Left lung (tissue), 4 donors: ENCODE measurements at regions not wholly inside any gene's neighbourhood (a gene's known extent, or its start where the extent isn't known, plus 50 kb on each side); places are given as distances from the start of the nearest gene placed in this dataset.

Experiments
- ATAC-seq: fragments of 200-7000 bp; cut with Tn5 transposase; one replicate; pipeline ENCODE4 v1.9.1; 2020; ENCODE audit warnings: moderate library complexity
- DNase-seq, 4 donors: peaks; one replicate each; pipeline ENCODE4 v3.0.0-alpha.2; 2013 to 2020
- H3K27ac ChIP-seq, 2 donors: fragments of 200-600 bp; sonication (generic) in 1 of 2; one replicate each; pipeline versions ENCODE4 v1.5.0 to v1.8.0; 2020 to 2021
- H3K27me3 ChIP-seq, 2 donors: fragments of 200-600 bp; sonication (generic) in 1 of 2; one replicate each; pipeline versions ENCODE4 v1.5.0 to v1.8.0; 2020 to 2021
- H3K36me3 ChIP-seq, 2 donors: fragments of 200-600 bp; sonication (generic) in 1 of 2; one replicate each; pipeline versions ENCODE4 v1.5.0 to v1.8.0; 2020 to 2021
- H3K4me1 ChIP-seq, 2 donors: fragments of 200-600 bp; one replicate each; pipeline ENCODE4 v1.8.0; 2021
- H3K4me3 ChIP-seq, 2 donors: fragments of 200-600 bp; sonication (generic) in 1 of 2; one replicate each; pipeline versions ENCODE4 v1.5.0 to v1.8.0; 2020 to 2021; ENCODE audit warnings: mild to moderate bottlenecking in 1 of 2
- H3K9me3 ChIP-seq, 2 donors: fragments of 200-600 bp; sonication (generic) in 1 of 2; one replicate each; pipeline versions ENCODE4 v1.5.0 to v1.8.0; 2020 to 2021
- CTCF ChIP-seq, 2 donors: fragments of 200-600 bp; sonication (generic) in 1 of 2; IDR thresholded peaks; one replicate each; pipeline versions ENCODE4 v1.5.0 to v1.8.0; 2021; ENCODE audit warnings: antibody characterized with exemption in 2 of 2
- intact Hi-C, 2 donors: fragments of 100-400 bp; cut with DNase I; formaldehyde crosslinking; loops; one replicate each; pipeline versions ENCODE4 v1.11.2 to v1.14.2; 2022
- donor health status: DM: no; HTN: yes; CAD: no.
- donor health status: DM: no; HTN: no; CAD: no.

GRCh38 chr2:228956701-228957474 lies 314.2 kb downstream of the PID1 start:
- DNase-seq (peak in 1 of 4 donors; percentile 36), ATAC-seq (no peak)
- no peak overlapping the region for H3K4me3 ChIP-seq
- no peak for TF ChIP-seq CTCF (IDR thresholded peaks at IDR 0.05)
- H3K36me3 ChIP-seq: no peaks in the 10 kb centered on the region
- no peaks in the 10 kb centered on the region for H3K27me3 ChIP-seq
- H3K9me3 ChIP-seq: peaks cover 0 to 1% of the 10 kb centered on the region in 2 donors
- no peaks in the 10 kb centered on the region for H3K4me1 ChIP-seq
- H3K27ac ChIP-seq: no peak overlapping the region
- intact Hi-C loops: no loop called here

GRCh38 chr2:228949831-228950230 lies 321.3 kb downstream of the PID1 start:
- intact Hi-C loops: no loop called here

GRCh38 chr2:228945710-228946109 lies 325.4 kb downstream of the PID1 start:
- no peak for ATAC-seq
- intact Hi-C loops: no loop called here
- no peaks in the 10 kb centered on the region for H3K4me1 ChIP-seq
- no peak overlapping the region for H3K4me3 ChIP-seq
- TF ChIP-seq CTCF (IDR thresholded peaks at IDR 0.05): no peak
- H3K9me3 ChIP-seq: peaks cover 0 to 14% of the 10 kb centered on the region in 2 donors
- DNase-seq: no peak
- no peaks in the 10 kb centered on the region for H3K36me3 ChIP-seq
- no peak overlapping the region for H3K27ac ChIP-seq
- no peaks in the 10 kb centered on the region for H3K27me3 ChIP-seq

More at GRCh38 chr2:228949831-228950230, 321.3 kb downstream of the PID1 start:
- Histone ChIP-seq H3K4me1 (no peaks in the 10 kb centered on the region), H3K9me3 (peaks cover 0 to 13% of the 10 kb centered on the region in 2 donors), H3K27ac (no peak overlapping the region), H3K27me3 (no peaks in the 10 kb centered on the region), H3K4me3 (no peak overlapping the region), H3K36me3 (no peaks in the 10 kb centered on the region)
- DNase-seq: peak in 1 of 4 donors; percentile 19
- TF ChIP-seq CTCF (IDR thresholded peaks at IDR 0.05): no peak
- ATAC-seq: no peak

- TF ChIP-seq CTCF (IDR thresholded peaks at IDR 0.05): no peak
- Histone ChIP-seq H3K4me1 (no peaks in the 10 kb centered on the region), H3K9me3 (peaks cover 0 to 21% of the 10 kb centered on the region in 2 donors), H3K36me3 (no peaks in the 10 kb centered on the region), H3K4me3 (no peak overlapping the region), H3K27ac (no peak overlapping the region), H3K27me3 (no peaks in the 10 kb centered on the region)
- no peak for ATAC-seq
- DNase-seq: no peak
- intact Hi-C loops: no loop called here
These were observed 328.2 kb downstream of the PID1 start for GRCh38 chr2:228942856-228943255.

- H3K9me3 ChIP-seq: peaks cover 0 to 26% of the 10 kb centered on the region in 2 donors
- intact Hi-C loops: no loop called here
These were observed 332.5 kb downstream of the PID1 start for GRCh38 chr2:228938629-228939028.

More at GRCh38 chr2:228938629-228939028, 332.5 kb downstream of the PID1 start:
- Histone ChIP-seq H3K27ac (no peak overlapping the region), H3K4me3 (no peak overlapping the region), H3K27me3 (no peaks in the 10 kb centered on the region), H3K36me3 (no peaks in the 10 kb centered on the region), H3K4me1 (no peaks in the 10 kb centered on the region)
- ATAC-seq (no peak), DNase-seq (no peak)
- TF ChIP-seq CTCF (IDR thresholded peaks at IDR 0.05): no peak
